Stimulated activated CD8-positive, alpha-beta memory T cell treated with anti-CD3 and anti-CD28 coated beads, Interleukin-15, amount 100 ng/mL, for 24 hours (primary cell): ENCODE measurements at regions not wholly inside any gene's neighbourhood (a gene's known extent, or its start where the extent isn't known, plus 50 kb on each side); places are given as distances from the start of the nearest gene placed in this dataset.

Experiments
- DNase-seq: peaks from one replicate; pipeline ENCODE4 v3.0.0-alpha.2; 2020; ENCODE audit warnings: low read depth

DNA sequence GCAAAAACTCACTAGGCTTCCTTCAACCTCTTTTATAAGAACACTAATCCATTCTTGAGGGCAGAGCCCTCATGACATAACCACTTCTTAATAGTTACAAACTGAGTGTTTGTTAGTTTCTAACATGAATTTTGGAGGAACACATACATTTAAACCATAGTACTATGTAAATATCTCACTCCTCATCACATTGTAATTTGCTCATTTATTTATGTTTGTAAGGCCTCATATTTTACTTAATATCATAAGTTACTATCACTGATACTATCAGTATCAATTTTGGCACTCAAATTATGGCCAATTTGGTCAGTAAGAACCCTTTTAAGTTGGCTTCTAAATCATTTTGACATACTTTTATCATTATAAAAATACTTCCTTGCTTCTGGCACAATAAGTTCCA lies 603.1 kb downstream of the ZEB2 start:
- no peak for DNase-seq

GRCh38 chr2:143909577-143910353 lies 610.2 kb downstream of the ZEB2 start:
- DNase-seq: no peak

DNA sequence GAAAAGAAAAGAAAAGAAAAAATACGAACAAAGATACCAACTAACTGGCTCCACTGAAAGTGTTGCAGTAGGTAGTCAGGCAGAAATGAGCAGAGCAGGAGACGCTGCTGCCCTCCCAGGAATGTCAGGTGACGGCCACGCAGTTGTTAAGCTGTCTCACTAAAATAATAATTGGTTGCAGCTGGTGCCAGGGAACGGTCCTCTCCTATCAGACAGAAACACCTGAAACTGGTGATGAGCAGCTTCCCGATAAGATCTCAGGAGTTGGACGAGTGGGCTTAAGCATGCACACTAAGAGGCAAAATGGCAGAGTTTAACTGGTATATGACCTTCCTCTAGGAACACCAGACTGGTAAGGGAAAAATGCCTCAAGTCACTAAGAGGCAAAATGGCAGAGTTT lies 611.1 kb downstream of the ZEB2 start:
- no peak for DNase-seq

DNA sequence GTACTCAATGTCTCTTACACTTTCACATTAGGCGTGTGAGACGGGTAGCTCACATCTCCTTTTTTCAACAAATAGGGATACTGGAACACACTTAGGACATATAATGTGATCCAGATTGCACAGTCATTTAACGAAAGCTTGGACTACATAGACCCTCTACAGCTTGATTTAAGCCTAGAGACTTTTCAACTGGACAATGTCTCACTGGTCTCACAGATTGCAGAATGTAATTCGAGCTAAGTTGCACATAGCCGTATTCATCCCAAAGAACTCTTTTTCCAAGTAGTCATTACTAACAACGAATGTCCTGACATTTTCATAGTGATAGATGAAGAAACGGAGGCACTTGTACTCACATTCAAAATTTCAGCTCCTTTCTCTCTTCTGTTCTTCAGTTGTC lies 612.1 kb downstream of the ZEB2 start:
- no peak for DNase-seq

DNA sequence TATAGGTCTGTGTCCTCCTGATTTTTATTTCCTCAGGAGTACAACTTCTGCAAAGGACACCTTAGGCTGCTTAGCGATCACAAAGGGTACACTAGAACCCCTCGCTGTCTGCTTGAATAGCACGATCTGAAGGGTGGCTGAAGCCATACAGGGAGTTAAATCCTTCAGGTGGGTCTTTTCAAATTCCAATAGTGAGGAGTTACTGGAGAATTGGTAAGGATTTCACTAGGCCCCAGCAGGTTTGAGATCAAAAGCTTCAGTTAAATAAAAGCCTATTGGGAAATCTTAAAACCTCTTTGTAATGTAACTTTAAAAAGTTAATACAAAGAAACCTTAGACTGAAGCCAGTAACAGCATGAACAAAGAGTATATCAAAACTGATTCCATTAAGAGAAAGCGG lies 613.1 kb downstream of the ZEB2 start:
- no peak for DNase-seq

DNA sequence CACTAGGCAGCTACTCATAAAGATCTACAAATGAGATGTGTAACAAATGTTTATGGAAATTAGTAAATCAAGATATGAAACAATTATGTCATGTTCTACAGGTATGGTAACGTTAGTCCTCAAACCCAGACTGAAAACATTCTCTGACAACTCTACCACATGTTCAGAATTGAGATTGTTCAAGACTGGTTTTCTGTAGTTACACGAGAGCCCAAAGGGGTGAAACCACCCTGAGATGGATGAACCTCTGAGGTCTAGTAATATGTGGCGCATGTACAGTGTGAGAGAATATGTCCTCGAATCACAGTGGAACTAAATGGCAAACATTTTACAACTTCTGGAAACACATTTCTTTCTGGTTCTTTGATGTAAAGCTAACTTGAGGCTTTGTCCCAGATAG lies 614.3 kb downstream of the ZEB2 start:
- DNase-seq: no peak

GRCh38 chr2:143903172-143903856 lies 616.6 kb downstream of the ZEB2 start:
- no peak for DNase-seq

- DNase-seq: no peak
These were observed 618.6 kb downstream of the ZEB2 start for GRCh38 chr2:143901185-143901842.

DNA sequence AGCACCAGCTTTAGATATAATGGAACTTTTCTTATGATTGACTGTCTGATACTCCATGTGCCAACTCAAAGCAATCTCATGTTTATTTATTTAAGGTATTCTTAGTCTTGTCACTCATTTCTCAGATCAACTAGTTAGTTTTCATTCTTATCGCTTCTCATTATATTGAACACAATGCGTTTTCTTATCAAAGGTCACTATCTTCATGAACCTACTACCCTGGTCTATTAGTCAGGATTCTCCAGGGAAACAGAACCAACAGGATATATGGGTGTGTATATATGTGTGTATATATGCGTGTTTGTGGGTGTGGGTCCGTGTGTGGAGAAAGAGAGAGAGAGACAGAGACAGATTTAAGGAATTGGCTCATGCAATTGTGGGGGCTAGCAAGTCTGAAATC lies 619.9 kb downstream of the ZEB2 start:
- no peak for DNase-seq

DNA sequence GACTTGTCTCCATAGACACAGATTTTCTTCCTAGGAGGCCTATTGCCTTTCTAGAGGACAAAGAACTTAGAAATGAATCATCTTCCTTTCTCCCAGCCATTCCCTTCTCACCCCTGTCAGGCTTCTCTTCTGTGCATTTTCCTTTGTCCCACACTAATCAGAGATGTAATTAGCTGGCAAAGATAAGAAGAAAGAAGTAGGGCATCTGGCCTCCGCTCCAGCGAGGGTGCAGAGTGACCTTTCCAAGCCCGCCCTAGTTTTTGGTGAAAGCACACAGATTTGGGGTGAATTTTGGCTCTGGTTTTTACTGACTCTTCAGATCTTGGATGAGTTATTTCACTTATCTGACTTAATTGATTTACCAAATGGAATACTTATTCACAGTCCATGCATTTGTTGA lies 626.5 kb downstream of the ZEB2 start:
- no peak for DNase-seq

DNA sequence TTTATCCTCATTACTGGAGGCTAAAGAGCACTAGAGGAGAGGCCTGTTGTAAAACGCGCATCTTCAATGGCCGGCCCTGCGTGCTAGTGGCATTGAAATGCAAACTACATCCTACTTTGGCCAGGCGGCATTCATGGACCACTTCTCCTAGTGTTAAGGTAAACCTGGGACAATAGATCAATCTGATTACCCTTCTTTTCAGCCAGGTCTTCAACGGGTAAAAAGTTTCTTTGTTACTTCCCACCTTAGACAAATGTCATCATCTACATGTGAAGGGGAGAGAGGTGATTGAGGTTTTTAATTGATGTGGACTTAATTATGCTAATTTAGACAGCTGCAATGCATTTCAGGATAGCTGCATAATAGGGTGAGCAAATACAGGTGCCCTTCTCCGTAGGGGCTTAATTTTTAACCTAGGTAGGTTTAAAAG lies 628.0 kb downstream of the ZEB2 start:
- DNase-seq: no peak

- DNase-seq: no peak
These were observed 629.1 kb downstream of the ZEB2 start for GRCh38 chr2:143890798-143891197.

GRCh38 chr2:143889216-143889615 lies 630.7 kb downstream of the ZEB2 start:
- DNase-seq: no peak

- DNase-seq: no peak
These were observed 634.5 kb downstream of the ZEB2 start for GRCh38 chr2:143885461-143885860.

GRCh38 chr2:143881246-143881645 lies 638.7 kb downstream of the ZEB2 start:
- DNase-seq: no peak

DNA sequence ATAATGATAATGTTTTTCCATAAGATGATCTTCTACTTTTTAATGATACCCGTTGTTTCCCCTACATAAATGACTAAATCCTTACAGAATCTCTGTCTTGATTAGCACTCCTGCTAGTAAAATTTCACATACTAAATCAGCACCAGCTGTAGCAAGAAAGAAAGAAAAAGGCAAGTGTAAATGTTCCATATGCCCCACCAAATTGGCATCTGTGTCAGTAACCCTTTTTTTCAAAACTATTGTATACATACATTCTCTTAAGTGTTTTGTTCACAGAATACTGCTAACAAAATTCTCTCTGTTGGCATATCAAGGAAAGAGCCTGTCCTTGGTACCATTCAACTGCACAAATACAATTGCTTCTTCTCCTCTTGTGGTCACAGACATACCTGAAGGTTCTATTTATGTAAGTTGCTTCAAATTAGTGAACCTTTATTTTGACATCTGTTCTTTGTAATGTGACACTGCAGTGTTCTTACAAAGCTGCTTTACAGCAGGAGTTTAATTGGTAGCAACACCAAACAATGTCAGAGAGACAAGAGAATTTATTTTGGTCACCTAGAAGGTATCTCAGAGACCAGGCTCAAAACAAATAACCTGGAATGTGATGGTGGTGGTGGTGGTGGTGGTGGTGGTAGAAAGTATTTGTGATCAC lies 641.9 kb downstream of the ZEB2 start:
- no peak for DNase-seq

DNA sequence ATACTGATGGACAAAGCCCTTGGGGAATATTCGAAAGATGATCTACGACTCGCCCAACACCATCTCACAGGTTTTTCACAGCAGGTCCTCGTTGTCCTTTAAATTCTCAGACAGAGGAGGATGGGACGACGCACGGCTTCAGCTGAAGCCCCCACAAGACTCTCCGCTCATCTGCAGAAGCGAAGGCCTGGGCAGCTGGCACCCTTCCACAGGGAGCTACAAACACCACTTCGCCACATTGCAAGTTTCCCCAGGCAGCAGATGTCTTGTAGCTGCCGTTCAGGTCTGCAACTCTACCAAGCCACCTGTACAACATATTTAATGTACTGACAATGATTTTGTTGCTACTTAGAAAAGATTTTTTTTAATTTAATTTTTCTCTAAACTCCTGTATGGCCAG lies 642.9 kb downstream of the ZEB2 start:
- DNase-seq: no peak

DNA sequence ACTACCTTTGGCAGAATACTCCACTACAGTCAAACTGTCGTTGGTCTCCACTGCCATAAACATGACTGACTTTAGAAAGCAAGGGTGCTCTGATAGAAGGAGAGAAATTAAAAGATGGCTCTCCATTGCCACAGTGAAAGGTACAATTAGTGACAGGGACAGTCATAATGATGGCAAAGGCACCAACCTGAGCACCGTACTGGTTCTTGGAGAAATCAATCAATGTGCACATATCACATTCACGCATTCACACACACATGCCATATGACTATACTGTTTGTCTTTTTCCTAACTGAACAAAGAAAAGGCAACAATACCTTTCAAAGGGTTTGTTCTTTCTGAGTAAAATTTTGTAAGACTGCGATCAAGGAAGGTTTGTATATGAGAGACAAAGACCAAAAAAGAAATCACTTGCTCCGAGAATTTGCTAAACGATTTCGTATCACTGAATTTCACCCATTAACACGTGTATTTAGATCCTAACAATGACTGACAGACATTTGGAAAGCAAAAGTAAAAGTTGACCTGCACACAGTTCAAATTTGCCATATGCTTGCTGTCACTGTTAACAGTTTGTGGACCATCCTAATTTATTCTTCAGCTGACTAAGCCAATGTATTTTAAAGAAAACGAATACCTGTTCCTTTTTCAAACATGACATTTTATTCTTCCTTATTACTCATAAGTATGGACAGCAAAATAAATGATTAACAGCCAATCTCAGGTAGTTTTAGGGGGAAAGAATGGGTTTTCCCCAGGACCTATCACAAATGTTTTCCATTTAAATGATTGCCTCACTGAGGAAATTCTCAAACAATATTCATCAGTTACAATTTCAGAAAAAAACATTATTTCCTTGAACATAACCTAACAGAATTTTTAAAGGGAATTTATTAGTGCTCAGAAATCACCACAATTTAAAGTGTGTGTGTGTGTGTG lies 644.4 kb downstream of the ZEB2 start:
- no peak for DNase-seq

DNA sequence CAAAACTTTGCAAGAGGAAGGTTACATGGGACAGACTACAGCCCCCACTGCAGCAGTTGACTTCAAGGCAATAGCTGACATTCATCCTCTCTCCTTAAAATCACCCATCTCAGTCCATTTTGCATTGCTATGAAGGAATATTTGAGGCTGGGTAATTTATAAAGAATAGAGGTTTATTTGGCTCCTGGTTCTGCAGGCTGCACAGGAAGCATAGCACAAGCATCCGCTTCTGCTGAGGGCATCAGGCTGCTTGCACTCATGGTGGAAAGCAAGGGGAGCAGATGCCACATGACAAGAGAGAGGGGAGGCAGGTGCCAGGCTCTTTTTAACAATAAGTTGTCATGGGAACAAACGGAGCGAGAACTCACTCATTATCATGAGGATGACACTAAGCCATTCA lies 646.0 kb downstream of the ZEB2 start:
- no peak for DNase-seq

DNA sequence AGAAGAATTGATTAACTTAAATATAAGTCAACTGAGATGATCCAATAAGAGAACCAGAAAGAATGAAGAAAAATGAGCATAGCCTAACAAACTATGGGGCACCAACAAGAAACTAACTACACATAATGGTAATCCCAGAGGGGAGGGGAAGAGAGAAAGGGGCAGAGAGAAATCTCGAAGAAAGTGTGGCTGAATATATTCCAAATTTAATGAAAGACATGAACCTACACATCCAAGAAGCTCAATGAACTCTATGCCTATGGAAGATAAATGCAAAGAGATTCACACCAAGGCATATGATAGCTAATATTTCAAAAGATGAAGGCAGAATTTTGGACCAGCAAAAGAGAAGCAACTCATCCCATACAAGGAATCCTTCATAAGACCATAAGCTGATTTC lies 649.2 kb downstream of the ZEB2 start:
- DNase-seq: no peak

DNA sequence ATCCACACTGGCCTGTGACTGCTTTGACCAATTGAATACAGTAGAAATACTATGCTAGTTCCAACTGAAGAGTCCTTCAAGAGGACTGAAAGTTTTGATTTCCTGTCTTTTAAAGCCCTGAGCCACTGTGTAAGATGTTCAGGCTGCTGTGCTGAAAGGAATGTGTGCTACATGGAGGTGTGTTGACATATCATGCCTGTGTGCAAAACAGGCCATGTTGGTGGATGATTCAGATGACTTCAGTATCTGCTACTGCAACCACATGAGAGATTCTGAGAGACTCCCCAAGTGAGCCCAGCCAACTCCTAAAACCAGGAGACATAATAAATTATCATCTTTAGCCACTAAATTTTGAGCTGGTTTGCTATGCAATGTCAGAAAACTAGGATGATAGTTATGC lies 662.9 kb downstream of the ZEB2 start:
- no peak for DNase-seq

DNA sequence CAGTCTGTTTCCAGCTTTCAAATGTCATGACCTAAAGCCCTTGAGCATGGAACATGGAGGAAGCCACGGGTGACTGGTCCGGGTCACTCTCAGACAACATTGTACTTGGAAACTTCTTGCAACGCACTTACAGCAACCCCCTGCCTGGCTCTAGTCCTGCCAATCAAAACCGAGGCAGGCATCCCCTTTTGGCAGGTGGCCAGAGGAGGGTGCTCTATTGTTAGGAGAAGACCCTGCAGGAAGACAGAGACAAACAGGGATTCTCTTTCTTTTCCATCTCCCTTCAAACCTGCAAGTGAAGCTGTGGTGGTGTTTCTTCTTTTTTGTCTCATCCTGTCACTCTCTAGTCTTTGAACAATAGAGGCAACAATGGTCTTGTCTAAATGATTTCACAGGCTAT lies 667.2 kb downstream of the ZEB2 start:
- no peak for DNase-seq
